GM19463 (cell line): ENCODE measurements at regions not wholly inside any gene's neighbourhood (a gene's known extent, or its start where the extent isn't known, plus 50 kb on each side); places are given as distances from the start of the nearest gene placed in this dataset.

Experiments used
- ATAC-seq: cut with Tn5 transposase; IDR thresholded peaks from one replicate; pipeline ENCODE4 v1.9.1; 2021; ENCODE audit warnings: mild to moderate bottlenecking, moderate library complexity; ENCODE audit not compliant: unreplicated experiment

- ATAC-seq, result no peak
Observed at GRCh38 chr4:160772668-160773067, 1391.1 kb downstream of the FSTL5 start.

- no peak for ATAC-seq
Observed at GRCh38 chr4:160795216-160795615, 1368.6 kb downstream of the FSTL5 start.

- no peak for ATAC-seq
Observed at GRCh38 chr4:160808174-160808573, 1355.6 kb downstream of the FSTL5 start.

- ATAC-seq, result no peak
Observed at GRCh38 chr4:160809576-160809975, 1354.2 kb downstream of the FSTL5 start.

- no peak for ATAC-seq
Observed at GRCh38 chr4:160810424-160810823, 1353.4 kb downstream of the FSTL5 start.

- ATAC-seq, result no peak
Observed at GRCh38 chr4:160810941-160811340, 1352.9 kb downstream of the FSTL5 start.

GRCh38 chr4:160811956-160812355 is 1351.8 kb downstream of the FSTL5 start:
- ATAC-seq, result no peak

GRCh38 chr4:160814726-160815125 is 1349.1 kb downstream of the FSTL5 start:
- ATAC-seq, result no peak

- ATAC-seq, result no peak
Observed at GRCh38 chr4:160818571-160818970, 1345.2 kb downstream of the FSTL5 start.

GRCh38 chr4:160819791-160820190 is 1344.0 kb downstream of the FSTL5 start:
- ATAC-seq, result no peak

GRCh38 chr4:160824481-160824880 is 1339.3 kb downstream of the FSTL5 start:
- no peak for ATAC-seq

- no peak for ATAC-seq
Observed at GRCh38 chr4:160825644-160826338, 1338.0 kb downstream of the FSTL5 start.

GRCh38 chr4:160826339-160826679 is 1337.5 kb downstream of the FSTL5 start:
- ATAC-seq, result no peak

- ATAC-seq, result no peak
Observed at GRCh38 chr4:160831165-160831922, 1332.5 kb downstream of the FSTL5 start.

GRCh38 chr4:160835789-160836188 is 1328.0 kb downstream of the FSTL5 start:
- ATAC-seq, result no peak

- ATAC-seq, result no peak
Observed at GRCh38 chr4:160836431-160836830, 1327.4 kb downstream of the FSTL5 start.

GRCh38 chr4:160846121-160846520 is 1317.7 kb downstream of the FSTL5 start:
- no peak for ATAC-seq

GRCh38 chr4:160847228-160847627 is 1316.6 kb downstream of the FSTL5 start:
- no peak for ATAC-seq

- ATAC-seq, result no peak
Observed at GRCh38 chr4:160848489-160848888, 1315.3 kb downstream of the FSTL5 start.

- ATAC-seq, result no peak
Observed at GRCh38 chr4:160848901-160849760, 1314.7 kb downstream of the FSTL5 start.

GRCh38 chr4:160864253-160864652 is 1299.5 kb downstream of the FSTL5 start:
- ATAC-seq, result no peak

- no peak for ATAC-seq
Observed at GRCh38 chr4:160869899-160870298, 1293.9 kb downstream of the FSTL5 start.
